ENCODE measurements at regions not wholly inside any gene's neighbourhood (a gene's known extent, or its start where the extent isn't known, plus 50 kb on each side); places are given as distances from the start of the nearest gene placed in this dataset.

GRCh38 chr2:103119352-103119751 is 357.5 kb downstream of the TMEM182 start:
- Histone ChIP-seq H4K91ac (replicated peaks; ENCODE audit: insufficient read length, low read length) (no peak overlapping the region), H2BK120ac (replicated peaks; ENCODE audit: low read depth, low read length) (no peak overlapping the region), H2BK12ac (ENCODE audit: low read depth, low read length) (no peak overlapping the region), H3K4me2 (ENCODE audit: insufficient read depth in 1 of 2, low read depth in 2 of 2, low read length in 2 of 2) (no peak overlapping the region), H4K20me1 (replicated peaks in 1 of 2; ENCODE audit: control insufficient read depth in 1 of 2, insufficient read depth in 2 of 2, low read length in 2 of 2) (no peaks in the 10 kb centered on the region), H2BK5ac (ENCODE audit: low read depth, low read length) (no peak overlapping the region), H3K23ac (ENCODE audit: insufficient read length) (no peak overlapping the region), H2AK5ac (ENCODE audit: low read depth, low read length) (no peak overlapping the region), H4K8ac (ENCODE audit: extremely low read depth, insufficient read depth, low read length) (no peak overlapping the region), H3K27ac (ENCODE audit: low read depth, low read length) (no peak overlapping the region), H3K79me1 (ENCODE audit: low read depth, low read length) (no peaks in the 10 kb centered on the region), H3K4me3 (ENCODE audit: extremely low read depth in 1 of 4, insufficient read depth in 2 of 4, low read depth in 3 of 4, low read length in 4 of 4) (no peak overlapping the region), H3K36me3 (ENCODE audit: control insufficient read depth in 2 of 4, insufficient read depth in 4 of 4, low read length in 3 of 4) (no peaks in the 10 kb centered on the region), H2BK15ac (ENCODE audit: low read length) (no peak overlapping the region), H3K18ac (ENCODE audit: extremely low read depth, low read length) (no peak overlapping the region), H3K4me1 (replicated peaks in 1 of 4; ENCODE audit: control insufficient read depth in 3 of 4, insufficient read depth in 4 of 4, low read length in 3 of 4) (no peaks in the 10 kb centered on the region), H2BK20ac (ENCODE audit: low read length) (no peak overlapping the region), H3K9me3 (ENCODE audit: insufficient read depth in 2 of 2, low read depth in 1 of 2, low read length in 1 of 2) (no peaks in the 10 kb centered on the region), H3K27me3 (replicated peaks in 1 of 4; ENCODE audit: control insufficient read depth in 3 of 4, extremely low read depth in 1 of 4, insufficient read depth in 3 of 4, low read length in 3 of 4) (no peaks in the 10 kb centered on the region), H3K56ac (replicated peaks; ENCODE audit: insufficient read length, low read depth, low read length) (no peak overlapping the region), H4K5ac (ENCODE audit: insufficient read length, low read depth, low read length) (no peak overlapping the region), H3K23me2 (ENCODE audit: low read depth, low read length) (no peaks in the 10 kb centered on the region), H3K9ac (replicated peaks in 1 of 4; ENCODE audit: extremely low read depth in 1 of 4, low read depth in 3 of 4, low read length in 3 of 4) (no peak overlapping the region), H3K14ac (ENCODE audit: insufficient read length) (no peak overlapping the region), H2AFZ (ENCODE audit: low read length) (no peak overlapping the region), H3K79me2 (ENCODE audit: control insufficient read depth in 1 of 2, insufficient read depth in 2 of 2, low read length in 2 of 2) (no peaks in the 10 kb centered on the region), H3K4ac (replicated peaks; ENCODE audit: insufficient read length, low read depth, low read length) (no peak overlapping the region)
- ChIA-PET CTCF (ENCODE audit: partially characterized antibody) (interaction anchor here (0.6 kb wide), 1 partner anchor 42 kb away, joined by 4 read pairs; no protein-coding TSS in a partner anchor), POLR2A (ENCODE audit: partially characterized antibody) (no interaction called here)
- FAIRE-seq (no peak), DNase-seq (ENCODE audit: low read depth in 1 of 2, low spot score in 2 of 2) (no peak)
- TF ChIP-seq MAFK (IDR thresholded peaks at IDR 0.05; ENCODE audit: low read depth, low read length) (peak; percentile 27; the same call in 1 of the 2 replicates), BACH1 (IDR thresholded peaks at IDR 0.05; ENCODE audit: low read length) (0 out of 2 replicates have a peak, but pooled peaks have one; percentile 35), E2F6 (IDR thresholded peaks at IDR 0.05) (no peak)
